Astrocyte (in vitro differentiated cells and primary cell): ENCODE measurements at regions not wholly inside any gene's neighbourhood (a gene's known extent, or its start where the extent isn't known, plus 50 kb on each side); places are given as distances from the start of the nearest gene placed in this dataset.
"Not testable (repeated sequence)": the region's sequence is repeated elsewhere in the genome, so short reads cannot be mapped to it uniquely, and the experiment has no call there.

Experiments
- DNase-seq: peaks from one replicate; pipeline ENCODE4 v3.0.0-alpha.2; 2010; ENCODE audit warnings: low read depth
- FAIRE-seq: peaks from 2 replicates; lab custom pipeline; 2011; peaks lifted over from hg19 to GRCh38; lab: Jason Lieb, UNC
- H2AFZ ChIP-seq: 2 replicates; pipeline ENCODE4 v1.6.0; 2012; ENCODE audit warnings: low read depth, low read length, inconsistent platforms
- H3K27ac ChIP-seq: 2 replicates; pipeline ENCODE4 v1.5.1; 2011; ENCODE audit warnings: low read depth, low read length, inconsistent platforms
- H3K27me3 ChIP-seq: 2 replicates; pipeline ENCODE4 v1.6.0; 2011; ENCODE audit warnings: low read length, inconsistent platforms; ENCODE audit not compliant: insufficient read depth
- H3K36me3 ChIP-seq: 2 replicates; pipeline ENCODE4 v1.5.1; 2011; ENCODE audit warnings: low read length, inconsistent platforms; ENCODE audit not compliant: insufficient read depth
- H3K4me1 ChIP-seq: 2 replicates; pipeline ENCODE4 v1.5.1; 2011; ENCODE audit warnings: low read length, inconsistent platforms; ENCODE audit not compliant: insufficient read depth
- H3K4me2 ChIP-seq: 2 replicates; pipeline ENCODE4 v1.6.0; 2012; ENCODE audit warnings: low read length, inconsistent platforms
- H3K4me3 ChIP-seq: 2 replicates; pipeline ENCODE4 v1.5.1; 2011; ENCODE audit warnings: low read depth, mild to moderate bottlenecking, low read length, inconsistent platforms; ENCODE audit not compliant: insufficient read depth
- H3K79me2 ChIP-seq: 2 replicates; pipeline ENCODE4 v1.6.0; 2012; ENCODE audit warnings: mild to moderate bottlenecking, low read length, inconsistent platforms; ENCODE audit not compliant: insufficient read depth
- H3K9ac ChIP-seq: 2 replicates; pipeline ENCODE4 v1.6.0; 2012; ENCODE audit warnings: mild to moderate bottlenecking, low read length, inconsistent platforms
- H3K9me3 ChIP-seq: 2 replicates; pipeline ENCODE4 v1.5.1; 2012; ENCODE audit warnings: low read depth, mild to moderate bottlenecking, low read length, inconsistent platforms; ENCODE audit not compliant: insufficient read depth
- H4K20me1 ChIP-seq: 2 replicates; pipeline ENCODE4 v1.6.0; 2012; ENCODE audit warnings: low read length, inconsistent platforms; ENCODE audit not compliant: insufficient read depth
- H3K27ac Mint-ChIP-seq: one replicate; pipeline ENCODE4 v1.8.0; 2021; ENCODE audit warnings: mild to moderate bottlenecking, mixed read lengths; ENCODE audit not compliant: unreplicated experiment
- H3K27me3 Mint-ChIP-seq: one replicate; pipeline ENCODE4 v1.8.0; 2021; ENCODE audit warnings: low read depth, mixed read lengths; ENCODE audit not compliant: unreplicated experiment
- H3K36me3 Mint-ChIP-seq: one replicate; pipeline ENCODE4 v1.8.0; 2021; ENCODE audit warnings: low read depth, mixed read lengths; ENCODE audit not compliant: unreplicated experiment
- H3K4me1 Mint-ChIP-seq: one replicate; pipeline ENCODE4 v1.8.0; 2021; ENCODE audit warnings: low read depth, mixed read lengths; ENCODE audit not compliant: unreplicated experiment
- H3K4me3 Mint-ChIP-seq: one replicate; pipeline ENCODE4 v1.8.0; 2021; ENCODE audit warnings: mild to moderate bottlenecking, moderate library complexity, mixed read lengths; ENCODE audit not compliant: unreplicated experiment
- H3K9me3 Mint-ChIP-seq: one replicate; pipeline ENCODE4 v1.8.0; 2021; ENCODE audit warnings: mild to moderate bottlenecking, mixed read lengths; ENCODE audit not compliant: unreplicated experiment
- CTCF ChIP-seq: IDR thresholded peaks from 2 replicates; pipeline ENCODE4 v1.5.1; 2011; ENCODE audit warnings: low read depth, mild to moderate bottlenecking, inconsistent platforms, low read length, moderate library complexity; ENCODE audit not compliant: insufficient read depth
- EZH2 ChIP-seq: IDR thresholded peaks from 2 replicates; pipeline ENCODE4 v1.6.1; 2012; ENCODE audit warnings: mild to moderate bottlenecking, low read length, inconsistent platforms; ENCODE audit not compliant: insufficient read depth

GRCh38 chr6:150308812-150309645 is 59.8 kb upstream of the IYD start:
- no peaks in the 10 kb centered on the region for H3K36me3 ChIP-seq
- FAIRE-seq (no peak), DNase-seq (no peak)
- H3K9ac ChIP-seq, result no peak overlapping the region
- H3K4me1 ChIP-seq, result no peaks in the 10 kb centered on the region
- Mint-ChIP-seq H3K4me1 (peaks cover 4% of the 10 kb centered on the region), H3K27ac (no peak overlapping the region), H3K4me3 (no peak overlapping the region), H3K9me3 (peaks cover 2% of the 10 kb centered on the region), H3K27me3 (peaks cover 18% of the 10 kb centered on the region), H3K36me3 (peaks cover 2% of the 10 kb centered on the region)
- no peak overlapping the region for H2AFZ ChIP-seq
- H3K27me3 ChIP-seq, result no peaks in the 10 kb centered on the region
- no peaks in the 10 kb centered on the region for H4K20me1 ChIP-seq
- no peaks in the 10 kb centered on the region for H3K9me3 ChIP-seq
- H3K4me2 ChIP-seq, result no peak overlapping the region
- H3K27ac ChIP-seq, result no peak overlapping the region
- H3K4me3 ChIP-seq, result no peak overlapping the region
- H3K79me2 ChIP-seq, result no peaks in the 10 kb centered on the region
- TF ChIP-seq EZH2 (no peak), CTCF (no peak)

- no peak for TF ChIP-seq CTCF
- TF ChIP-seq EZH2, result no peak
- H3K79me2 ChIP-seq, result no peaks in the 10 kb centered on the region
- H3K4me3 Mint-ChIP-seq, result no peak overlapping the region
- no peak overlapping the region for H3K4me2 ChIP-seq
- H3K4me1 Mint-ChIP-seq, result peaks cover 4% of the 10 kb centered on the region
- H3K4me3 ChIP-seq, result no peak overlapping the region
- H3K9me3 Mint-ChIP-seq, result peaks cover 6% of the 10 kb centered on the region
- H3K4me1 ChIP-seq, result no peaks in the 10 kb centered on the region
- H3K27me3 ChIP-seq, result no peaks in the 10 kb centered on the region
- no peaks in the 10 kb centered on the region for H3K9me3 ChIP-seq
- H3K36me3 Mint-ChIP-seq, result peaks cover 2% of the 10 kb centered on the region
- H3K27ac ChIP-seq, result no peak overlapping the region
- H4K20me1 ChIP-seq, result no peaks in the 10 kb centered on the region
- H3K27me3 Mint-ChIP-seq, result peaks cover 28% of the 10 kb centered on the region
- H3K36me3 ChIP-seq, result no peaks in the 10 kb centered on the region
- H2AFZ ChIP-seq, result no peak overlapping the region
- DNase-seq (no peak), FAIRE-seq (no peak)
- no peak overlapping the region for H3K27ac Mint-ChIP-seq
- H3K9ac ChIP-seq, result no peak overlapping the region
Measured at GRCh38 chr6:150310539-150310938, 58.3 kb upstream of the IYD start.

GRCh38 chr6:150311149-150311944 is 57.5 kb upstream of the IYD start:
- not testable (repeated sequence) for H3K27me3 ChIP-seq, H2AFZ ChIP-seq, H3K9me3 Mint-ChIP-seq, FAIRE-seq, H3K4me3 Mint-ChIP-seq, H3K4me1 ChIP-seq, H4K20me1 ChIP-seq, H3K27ac Mint-ChIP-seq, H3K9ac ChIP-seq, H3K9me3 ChIP-seq, H3K36me3 ChIP-seq, H3K79me2 ChIP-seq, H3K4me1 Mint-ChIP-seq, H3K27ac ChIP-seq, H3K36me3 Mint-ChIP-seq, DNase-seq, H3K4me3 ChIP-seq, H3K4me2 ChIP-seq
- H3K27me3 Mint-ChIP-seq, result peaks cover 28% of the 10 kb centered on the region
